Right renal cortex interstitium (tissue), 3 donors: ENCODE measurements at regions not wholly inside any gene's neighbourhood (a gene's known extent, or its start where the extent isn't known, plus 50 kb on each side); places are given as distances from the start of the nearest gene placed in this dataset.

Experiments
- DNase-seq, 3 donors: peaks; one replicate each; pipeline ENCODE4 v3.0.0-alpha.2; 2013; ENCODE audit warnings: low read depth in 3 of 3, low spot score in 2 of 3

DNA sequence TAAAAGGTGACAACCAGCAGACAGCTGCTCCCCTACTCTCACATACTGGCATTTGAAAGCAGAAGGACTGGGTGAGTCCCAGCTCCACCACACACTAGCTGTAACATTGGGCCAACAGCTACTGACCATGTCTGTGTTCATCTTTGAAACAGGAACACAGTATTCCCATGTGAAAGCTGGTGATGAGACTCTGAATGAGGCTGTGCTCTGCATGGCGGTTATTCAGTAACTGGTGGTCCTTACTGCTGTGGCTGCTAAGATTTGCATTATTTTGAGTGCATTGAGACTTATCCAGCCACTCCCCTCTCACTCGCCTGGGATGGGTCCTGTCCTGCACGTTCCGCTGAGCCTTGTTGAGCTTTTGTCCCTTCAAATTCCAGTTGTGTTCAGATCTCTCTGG is 342.9 kb downstream of the FOXL1 start:
- DNase-seq = no peak

DNA sequence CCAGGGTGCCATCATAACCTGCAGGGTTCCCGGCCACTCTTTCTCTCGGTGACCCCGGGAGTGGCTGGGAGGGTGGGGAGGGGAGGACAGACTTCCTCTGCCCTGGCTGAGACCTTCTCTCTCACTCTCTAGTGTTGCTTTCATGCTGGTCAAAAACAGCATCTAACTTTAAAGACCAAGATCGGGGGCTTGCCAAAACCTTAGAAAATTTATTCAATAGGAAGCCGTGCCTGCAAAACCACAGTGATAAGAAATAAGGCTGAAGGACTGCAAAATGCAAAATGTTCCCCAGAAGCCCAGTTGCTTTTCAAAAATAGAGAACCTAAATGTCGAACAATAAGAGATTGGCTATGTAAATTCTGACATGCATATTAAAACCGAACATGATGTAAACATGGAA is 344.0 kb downstream of the FOXL1 start:
- no peak for DNase-seq

DNA sequence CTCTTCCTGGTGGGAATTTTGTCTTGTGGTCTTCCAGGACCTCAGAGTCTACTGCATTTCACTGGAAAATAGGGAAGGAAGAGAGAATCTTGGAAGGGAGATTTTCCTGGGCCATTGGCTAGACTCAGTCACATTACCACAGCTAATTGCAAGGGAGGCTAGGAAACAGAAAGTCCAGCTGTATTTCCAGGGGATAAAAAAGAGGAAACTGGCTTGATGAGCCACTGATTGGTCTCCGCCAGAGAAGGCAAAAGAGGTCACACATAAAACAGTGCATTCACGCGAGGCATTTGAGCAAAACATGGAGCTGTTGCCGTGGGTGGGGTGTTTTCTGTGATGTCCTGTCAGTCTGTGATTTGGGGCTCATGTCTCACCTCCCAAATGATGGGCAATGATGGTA is 345.3 kb downstream of the FOXL1 start:
- no peak for DNase-seq

DNA sequence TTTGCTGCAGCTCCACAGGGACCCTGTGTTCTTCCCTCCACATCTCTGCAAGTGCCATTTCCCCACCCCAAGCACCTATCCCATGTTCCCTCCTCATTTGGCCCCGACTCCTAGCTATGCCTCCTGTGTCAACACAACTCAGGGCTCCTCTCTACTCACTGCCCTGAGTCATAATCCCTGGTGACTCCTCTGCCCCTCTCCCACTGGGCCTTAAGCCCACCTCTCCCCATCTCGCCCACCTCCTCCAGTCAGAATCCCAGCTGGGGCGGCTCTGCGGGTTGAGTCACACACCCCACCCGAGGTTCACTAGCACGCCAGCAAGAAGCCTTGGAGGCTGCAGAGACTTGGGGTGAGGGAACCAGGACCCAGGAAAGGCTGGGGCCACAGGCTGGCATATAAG is 346.2 kb downstream of the FOXL1 start:
- no peak for DNase-seq

DNA sequence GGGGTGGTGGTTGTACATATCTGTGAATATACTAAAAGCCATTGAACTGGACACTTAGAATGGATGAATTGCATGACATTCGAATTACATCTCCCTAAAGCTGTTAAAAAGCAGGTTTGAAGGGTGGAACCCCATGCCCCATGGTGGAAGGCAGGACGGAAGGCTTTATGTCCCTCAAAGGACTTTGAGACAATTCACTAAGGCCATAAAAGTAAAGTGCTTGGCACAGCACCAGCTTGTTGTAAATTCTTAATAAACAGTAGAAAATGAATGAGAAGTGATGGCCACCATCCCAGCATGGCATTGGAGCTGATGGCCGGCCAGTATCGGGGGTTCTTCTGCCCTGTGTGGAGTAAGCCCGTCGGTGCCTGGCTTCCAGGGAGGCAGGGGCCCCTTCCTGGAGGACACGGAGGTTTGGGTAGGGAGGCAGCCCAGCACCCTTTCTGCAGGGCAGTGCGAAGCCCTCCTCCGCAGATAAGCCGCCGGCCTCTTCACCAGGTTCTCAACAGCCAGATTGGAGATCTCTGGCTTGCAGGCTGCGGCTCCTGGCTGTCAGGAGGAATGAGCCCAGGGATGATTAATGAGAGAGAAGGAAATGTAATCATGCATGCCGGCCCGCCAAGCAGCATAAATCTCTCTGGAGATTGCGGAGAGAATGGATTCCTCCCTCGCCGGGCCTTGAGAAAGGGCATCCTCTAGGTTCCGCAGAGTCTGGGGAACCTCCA is 346.9 kb downstream of the FOXL1 start:
- DNase-seq = peak in 2 of 3 donors; percentile 73 to 86

DNA sequence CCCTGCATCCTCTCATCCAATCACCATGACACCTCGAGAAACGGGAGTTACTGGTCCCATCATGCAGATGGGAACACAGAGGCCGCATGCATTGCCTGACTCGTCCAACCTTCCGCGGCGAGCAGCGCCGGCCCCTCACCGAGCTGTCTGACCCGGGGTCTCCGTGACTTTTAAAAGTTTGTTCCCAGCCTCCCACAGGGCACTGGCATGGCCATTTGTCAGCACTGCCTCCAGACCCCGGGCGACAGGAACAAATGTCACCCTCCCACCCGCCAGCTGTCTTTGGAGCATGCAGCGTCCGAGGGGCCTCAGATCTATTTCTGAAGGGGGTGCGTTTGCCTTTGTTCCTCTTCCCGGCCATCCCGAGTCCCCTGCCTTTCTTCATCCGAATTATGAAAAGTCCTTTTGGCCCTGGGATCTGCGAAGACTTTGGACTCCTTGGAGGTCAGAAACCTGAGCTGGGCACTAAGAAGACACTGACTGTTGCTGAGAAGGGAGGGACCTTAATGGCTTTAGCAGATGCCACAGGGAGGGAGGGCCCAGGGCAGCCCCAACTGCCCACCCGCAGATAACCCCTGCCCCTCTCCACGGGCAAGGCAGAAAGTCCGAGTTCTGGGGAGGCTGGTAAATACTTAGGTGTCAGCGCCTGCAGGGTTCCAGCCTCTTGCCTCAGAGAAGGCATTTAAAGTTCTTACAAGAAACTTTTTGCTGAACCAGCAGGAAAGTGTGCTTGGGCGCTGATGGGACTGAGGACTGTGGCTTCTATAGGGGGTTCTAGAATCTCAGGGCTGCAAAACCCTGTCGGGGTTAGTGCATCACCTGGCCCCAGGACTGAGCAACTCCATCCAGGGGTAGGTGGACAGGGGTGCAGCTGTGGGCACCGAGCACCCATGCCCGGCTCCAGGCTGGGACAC is 348.1 kb downstream of the FOXL1 start:
- no peak for DNase-seq

DNA sequence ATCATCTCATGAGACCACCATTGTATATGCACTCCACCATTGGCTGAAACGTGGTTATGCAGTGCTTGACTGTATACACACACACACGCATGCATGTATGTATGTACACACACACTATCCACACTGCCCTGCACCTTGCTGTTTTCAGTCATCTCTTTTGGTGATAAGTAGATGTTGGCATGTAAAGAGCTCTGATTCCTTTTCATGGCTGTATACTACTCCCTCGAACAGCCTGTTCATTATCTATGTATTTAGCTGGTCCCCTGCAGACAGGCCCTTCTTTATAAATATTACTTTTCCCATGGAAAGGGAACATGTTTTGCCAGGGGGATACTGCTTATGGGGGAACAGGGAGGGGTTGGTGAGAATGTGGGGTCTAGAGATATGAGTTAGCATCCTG is 349.4 kb downstream of the FOXL1 start:
- DNase-seq = no peak

DNA sequence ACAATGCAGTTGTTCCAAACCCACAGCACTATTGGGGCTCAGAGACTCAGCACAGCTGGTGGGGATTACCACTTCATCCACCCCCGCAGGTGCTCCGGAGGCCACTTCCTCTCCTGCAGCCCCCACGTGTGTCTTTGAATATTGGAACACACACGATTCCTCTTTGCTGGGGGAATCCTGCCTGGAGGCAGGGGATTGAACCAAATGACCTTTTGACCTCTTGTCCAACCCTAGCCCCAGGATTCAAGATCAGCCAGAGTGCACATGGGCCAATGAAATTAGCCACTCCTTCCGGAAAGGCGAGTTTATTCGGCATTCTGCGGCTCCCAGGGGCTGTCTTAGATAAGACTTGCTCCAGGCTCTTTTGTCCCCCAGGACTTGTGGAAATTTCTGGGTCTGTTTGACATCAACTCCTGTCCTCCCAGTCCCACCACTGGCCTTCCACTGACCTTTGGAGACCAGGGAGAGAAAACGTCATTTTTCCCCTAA is 350.2 kb downstream of the FOXL1 start:
- DNase-seq = no peak

DNA sequence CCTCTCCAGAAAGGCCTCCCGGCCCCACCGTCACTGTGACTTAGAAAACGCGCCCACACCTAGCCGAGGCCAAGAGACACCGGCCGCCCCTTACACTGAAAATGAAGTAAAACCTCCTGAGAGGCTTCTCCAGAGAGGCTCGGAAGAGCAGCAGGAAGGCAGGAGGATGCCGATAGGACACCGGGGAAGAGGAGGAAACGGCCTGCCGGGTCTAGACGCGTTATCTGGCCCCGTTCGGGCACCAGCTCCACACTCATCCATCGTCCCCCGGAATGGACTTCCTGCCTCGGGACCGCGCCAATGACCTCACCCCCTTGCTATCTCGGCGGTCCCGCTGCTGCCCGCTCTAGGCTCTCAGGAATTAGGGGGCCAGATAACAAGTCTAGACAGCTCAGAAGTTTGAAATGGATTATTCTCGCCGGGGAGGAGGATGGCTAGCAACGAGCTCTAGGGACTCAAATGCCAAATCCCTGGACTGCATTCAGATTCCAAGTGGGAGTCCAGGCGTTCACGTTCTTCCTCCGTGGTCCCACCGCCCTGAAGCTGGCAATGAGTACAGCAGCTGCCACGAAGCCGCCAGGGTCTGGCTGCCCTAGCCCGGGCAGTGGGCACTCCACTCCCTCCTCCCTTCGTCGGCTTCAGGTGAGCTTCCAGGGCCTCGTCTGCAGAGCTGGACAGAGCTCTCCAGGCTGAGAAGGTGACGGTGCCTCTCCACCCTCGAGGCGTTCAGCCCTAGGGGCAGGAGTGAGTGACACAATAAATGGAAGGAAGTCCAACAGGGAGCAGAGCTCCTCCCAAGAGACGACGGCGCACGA is 350.9 kb downstream of the FOXL1 start:
- no peak for DNase-seq

DNA sequence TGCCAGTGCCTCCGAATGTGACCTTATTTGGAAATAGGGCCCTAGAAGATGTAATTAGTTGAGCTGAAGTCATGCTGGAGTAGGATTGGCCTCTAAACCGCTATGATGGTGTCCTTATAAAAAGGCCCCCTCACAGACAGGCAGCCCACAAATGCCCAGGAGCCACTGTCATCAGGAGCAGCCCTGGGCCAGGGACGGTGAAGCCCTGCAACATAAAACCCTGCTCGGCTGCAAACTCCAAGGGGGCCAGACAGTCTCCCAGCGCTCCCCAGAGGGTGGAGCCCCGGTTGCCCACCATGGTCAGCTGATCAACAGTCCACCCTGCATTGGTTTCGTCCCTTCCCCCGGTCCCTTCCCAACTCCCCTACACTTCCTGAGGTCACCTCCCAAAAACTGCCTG is 351.7 kb downstream of the FOXL1 start:
- DNase-seq = no peak

DNA sequence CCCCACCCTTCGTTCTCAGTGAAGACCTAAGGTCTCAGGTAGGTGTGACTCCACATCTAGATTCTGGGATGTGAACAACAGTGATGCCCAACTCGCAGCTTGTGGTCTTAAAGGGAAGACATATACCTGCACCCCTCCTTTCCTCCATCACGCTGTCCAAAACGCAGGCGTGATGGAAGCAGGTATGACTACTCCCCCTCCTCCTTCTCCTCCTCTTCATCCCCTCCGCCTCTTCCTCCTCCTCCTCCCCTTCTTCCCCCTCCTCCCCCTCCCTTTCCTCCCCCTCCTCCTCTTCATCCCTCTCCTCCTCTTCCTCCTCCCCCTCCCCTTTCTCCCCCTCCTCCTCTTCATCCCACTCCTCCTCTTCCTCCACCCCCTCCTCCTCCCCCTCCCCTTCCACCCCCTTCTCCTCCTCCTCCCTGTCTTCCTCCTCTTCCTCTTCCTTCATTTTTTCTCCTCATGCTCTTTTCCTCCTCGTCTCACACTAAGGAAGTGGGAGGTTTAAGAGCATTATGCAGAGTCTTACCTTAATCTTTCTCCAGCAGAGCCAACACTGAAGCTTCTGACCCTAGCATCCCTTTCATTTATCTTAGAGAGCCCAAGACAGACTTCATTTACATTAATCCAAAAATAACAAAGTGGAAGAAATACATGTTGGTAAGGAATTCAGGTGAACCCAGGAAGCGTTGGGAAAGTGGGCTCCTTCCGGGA is 352.5 kb downstream of the FOXL1 start:
- DNase-seq = no peak

DNA sequence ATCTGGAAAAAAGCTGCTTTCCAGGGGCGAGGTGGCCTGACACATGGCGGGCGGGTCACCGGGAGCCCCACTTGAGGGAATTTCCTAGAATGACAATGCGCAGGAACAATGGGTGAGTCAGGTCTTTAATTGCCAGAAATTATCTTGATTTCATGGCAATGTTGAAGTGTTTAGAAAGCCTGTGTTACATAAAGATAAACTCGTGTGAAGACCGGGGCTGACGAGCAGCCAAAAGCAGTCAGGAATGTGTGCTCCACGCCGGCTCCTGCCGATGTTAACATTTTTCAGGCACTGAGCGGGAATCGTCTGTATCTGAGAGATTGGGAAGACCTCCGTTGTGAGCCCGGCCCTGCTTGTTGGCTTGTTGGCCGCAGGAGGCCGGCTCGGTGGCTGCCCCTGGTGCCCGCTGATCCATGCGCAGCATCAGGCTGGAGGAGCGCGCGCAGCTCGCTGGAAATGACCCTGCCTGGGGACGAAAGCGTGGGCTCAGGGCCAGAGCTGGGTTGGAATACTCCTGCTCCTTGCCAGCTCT is 353.1 kb downstream of the FOXL1 start:
- DNase-seq = no peak

DNA sequence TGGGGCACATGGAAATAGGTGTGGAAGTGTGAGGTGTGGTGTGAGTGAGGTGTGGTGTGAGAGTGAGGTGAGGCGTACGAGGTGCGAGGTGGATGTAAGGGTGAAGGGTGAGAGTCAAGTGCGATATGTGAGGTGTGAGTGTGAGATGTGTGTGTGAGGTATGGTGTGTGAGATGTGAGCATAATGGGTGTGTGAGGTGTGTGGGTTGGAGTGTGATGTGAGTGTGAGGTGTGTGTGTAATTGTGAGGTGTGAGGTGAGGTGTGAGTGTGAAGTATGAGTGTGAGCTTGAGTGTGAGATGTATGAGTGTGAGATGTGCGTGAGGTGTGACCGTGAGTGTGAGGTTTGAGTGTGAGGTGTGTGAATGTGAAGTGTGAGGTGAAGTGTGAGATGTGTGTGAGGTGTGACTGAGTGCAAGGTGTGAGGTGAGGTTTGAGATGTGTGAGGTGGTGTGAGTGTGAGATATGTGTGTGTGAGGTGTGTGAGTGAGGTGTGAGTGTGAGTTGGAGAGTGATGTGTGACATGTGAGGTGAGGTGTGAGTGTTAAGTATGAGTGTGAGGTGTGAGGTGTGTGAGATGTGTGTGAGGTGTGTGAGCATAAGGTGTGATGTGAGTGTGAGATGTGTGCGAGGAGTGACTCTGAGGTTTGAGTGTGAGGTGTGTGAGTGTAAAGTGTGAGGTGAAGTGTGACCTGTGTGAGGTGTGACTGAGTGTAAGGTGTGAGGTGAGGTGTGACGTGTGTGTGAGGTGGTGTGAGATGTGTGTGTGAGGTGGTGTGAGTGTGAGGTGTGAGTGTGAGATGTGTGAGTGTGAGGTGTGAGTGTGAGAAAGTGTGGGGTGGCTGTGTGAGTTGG is 354.0 kb downstream of the FOXL1 start:
- DNase-seq = no peak

DNA sequence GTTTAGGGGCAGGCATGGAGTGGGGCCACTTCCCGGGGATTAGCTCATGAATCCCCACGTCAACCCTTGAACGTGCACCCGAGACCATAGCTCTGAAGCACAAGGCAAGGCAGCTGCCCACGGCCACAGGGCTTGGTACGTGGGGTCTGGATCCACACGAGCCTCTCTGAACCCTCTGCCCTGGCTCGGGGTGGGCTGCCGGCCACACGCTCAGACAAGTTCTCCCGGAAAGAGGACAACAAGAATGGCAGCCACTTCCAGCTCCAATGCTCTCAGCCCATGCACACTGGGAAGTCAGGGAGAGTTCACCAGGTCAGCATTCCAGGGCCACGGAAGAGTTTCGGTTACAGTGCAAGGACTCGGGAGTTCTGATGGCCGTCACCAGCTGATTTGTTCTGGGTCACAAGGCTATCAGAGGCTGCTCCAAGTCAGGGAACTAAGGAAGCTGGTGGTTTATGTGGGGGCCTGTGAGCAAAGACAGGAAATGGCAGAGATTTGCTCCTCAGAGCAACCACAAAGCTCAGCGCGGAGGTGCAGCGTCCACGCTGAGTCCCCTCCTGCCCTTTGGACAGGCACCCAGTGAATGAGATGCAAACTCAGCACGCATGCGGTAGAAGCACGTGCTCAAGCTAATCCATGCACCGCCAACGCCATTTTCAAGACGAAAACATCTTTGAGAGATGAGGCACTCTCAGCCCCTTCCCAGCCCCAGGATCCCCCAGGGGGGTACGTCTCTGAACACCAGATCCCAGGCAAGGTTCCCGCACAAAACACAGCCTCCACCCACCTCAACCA is 356.4 kb downstream of the FOXL1 start:
- DNase-seq = no peak

DNA sequence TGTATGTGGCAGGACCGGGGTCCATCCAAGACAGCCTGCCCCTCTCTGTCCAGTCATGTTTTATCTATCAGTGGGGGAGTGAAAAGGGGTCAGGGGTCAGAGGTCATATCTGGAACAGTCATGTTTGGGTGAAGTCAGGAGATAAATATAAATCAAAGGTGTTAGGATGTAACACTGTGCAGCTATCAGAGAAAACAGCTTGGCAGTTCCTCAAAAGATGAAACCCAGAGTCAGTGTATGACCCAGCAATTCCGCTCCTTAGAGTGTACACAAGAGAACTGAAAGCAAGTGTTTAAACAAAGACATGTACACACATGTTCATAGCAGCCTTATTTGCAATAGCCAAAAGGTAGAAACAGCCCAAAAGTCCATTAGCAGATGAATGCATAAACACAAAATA is 361.3 kb downstream of the FOXL1 start:
- no peak for DNase-seq

DNA sequence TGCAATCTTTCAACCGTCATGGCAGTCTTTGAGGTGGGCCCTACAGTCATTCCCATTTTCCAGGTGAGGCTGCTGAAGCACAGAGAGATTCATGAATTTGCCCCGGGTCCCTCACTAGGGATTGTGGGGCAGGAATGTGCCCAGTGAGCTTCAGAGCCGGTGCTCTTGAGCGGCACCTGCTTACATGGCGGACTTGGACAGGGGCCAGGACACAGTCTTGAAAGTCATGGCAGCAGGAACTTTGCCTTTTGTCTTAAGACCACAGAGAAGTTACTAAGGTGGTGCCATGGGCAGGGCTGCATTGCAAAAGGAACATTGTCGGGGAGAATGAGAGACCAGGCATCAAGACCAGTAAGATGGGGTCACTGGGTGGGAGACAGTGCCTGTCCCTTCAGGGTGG is 363.4 kb downstream of the FOXL1 start:
- DNase-seq = no peak

DNA sequence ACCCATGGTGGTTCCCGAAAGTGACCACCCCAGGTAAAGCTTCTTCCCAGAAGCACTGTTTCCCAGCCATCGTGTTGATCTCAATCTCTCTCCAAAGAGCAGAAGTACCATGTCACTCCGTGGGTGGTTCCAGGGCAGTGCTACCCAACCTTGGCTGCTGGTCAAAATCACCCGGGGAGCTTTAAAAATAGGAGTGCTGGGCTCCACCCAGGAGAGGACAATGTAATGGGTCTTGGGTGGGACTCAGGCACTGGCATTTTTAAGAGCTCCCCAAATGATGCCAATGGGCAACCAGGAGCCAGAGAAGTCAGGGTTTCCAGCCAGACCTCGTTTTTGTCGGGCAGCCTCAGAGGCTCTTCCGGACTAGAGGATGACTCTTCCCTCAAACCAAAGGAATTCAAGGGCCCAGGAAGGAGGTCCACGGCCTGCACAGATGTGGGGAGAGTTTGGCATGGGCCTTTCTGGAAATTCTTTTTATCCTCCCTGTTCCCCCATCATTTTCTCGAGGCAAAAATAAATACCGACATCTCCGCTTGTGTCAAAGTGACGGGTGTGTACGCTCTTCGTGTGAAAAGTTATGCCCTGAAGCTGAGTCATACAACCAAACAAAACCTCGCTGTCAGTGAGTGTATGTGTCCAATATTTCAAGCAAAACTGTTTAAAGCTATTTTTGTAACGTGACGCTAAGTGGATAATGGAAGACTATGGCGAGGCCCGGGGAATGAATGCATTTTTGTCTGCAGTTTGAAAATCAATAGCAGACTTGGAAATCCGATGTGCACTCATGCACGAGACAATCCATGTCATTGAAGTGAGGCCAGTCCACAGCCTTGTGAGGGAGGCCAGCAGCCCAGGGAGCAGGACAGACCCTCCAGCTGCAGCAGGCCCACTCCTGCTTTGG is 364.1 kb downstream of the FOXL1 start:
- no peak for DNase-seq
